IMR-90 (cell line): ENCODE measurements at regions not wholly inside any gene's neighbourhood (a gene's known extent, or its start where the extent isn't known, plus 50 kb on each side); places are given as distances from the start of the nearest gene placed in this dataset.

ENCODE experiments used
- ATAC-seq: fragments of 200-7000 bp; cut with Tn5 transposase; 2 replicates; pipeline ENCODE4 v1.9.1; 2020; ENCODE audit warnings: low read depth, mild to moderate bottlenecking, moderate library complexity
- BruUV-seq: library from RNA; stranded (reverse); fragments of 400-500 nt; replicated peaks from 2 replicates; lab custom pipeline; 2021; lab: Mats Ljungman, UMichigan
- CTCF ChIA-PET: fragments of 300-600 bp; formaldehyde crosslinking; extraction: SDS; loops from one replicate; lab custom pipeline; 2021; ENCODE audit warnings: antibody characterized with exemption; lab: Yijun Ruan, JAX
- POLR2A ChIA-PET: fragments of 300-600 bp; sonication (Branson Sonifier 250); formaldehyde crosslinking; loops from one replicate; lab custom pipeline; 2022; ENCODE audit warnings: antibody characterized with exemption; ENCODE audit not compliant: unreplicated experiment; lab: Charles Lee
- DNase-seq: peaks from one replicate; pipeline ENCODE4 v3.0.0; 2013
- H2AFZ ChIP-seq: replicated peaks from 2 replicates; pipeline ENCODE3; 2013; ENCODE audit warnings: low read length, mild to moderate bottlenecking; ENCODE audit not compliant: poor library complexity
- H2AK5ac ChIP-seq: 2 replicates; pipeline ENCODE4 v1.6.1; 2013; ENCODE audit warnings: low read depth, low read length, inconsistent platforms
- H2AK9ac ChIP-seq: replicated peaks from 2 replicates; pipeline ENCODE3; 2013; ENCODE audit warnings: mild to moderate bottlenecking, low read depth, low read length, moderate library complexity; ENCODE audit not compliant: poor library complexity
- H2BK120ac ChIP-seq: 2 replicates; pipeline ENCODE4 v1.6.1; 2013; ENCODE audit warnings: low read depth, low read length, inconsistent platforms
- H2BK15ac ChIP-seq: 3 replicates; pipeline ENCODE4 v1.6.1; 2013; ENCODE audit warnings: low read depth, low read length, inconsistent platforms
- H2BK20ac ChIP-seq: 2 replicates; pipeline ENCODE4 v1.6.1; 2013; ENCODE audit warnings: low read depth, mild to moderate bottlenecking, inconsistent platforms, low read length, moderate library complexity
- H2BK5ac ChIP-seq: 2 replicates; pipeline ENCODE4 v1.6.1; 2013; ENCODE audit warnings: mild to moderate bottlenecking, low read depth, low read length, inconsistent platforms; ENCODE audit not compliant: poor library complexity, severe bottlenecking
- H3K14ac ChIP-seq: replicated peaks from 2 replicates; pipeline ENCODE4 v1.6.1; 2013; ENCODE audit warnings: low read depth, low read length, inconsistent platforms
- H3K18ac ChIP-seq: 2 replicates; pipeline ENCODE4 v1.6.1; 2013; ENCODE audit warnings: low read depth, low read length, control low read depth
- H3K23ac ChIP-seq: 2 replicates; pipeline ENCODE4 v1.6.1; 2013; ENCODE audit warnings: low read depth, low read length, inconsistent platforms
- H3K27ac ChIP-seq: 2 replicates; pipeline ENCODE4 v1.5.1; 2013; ENCODE audit warnings: mild to moderate bottlenecking, control low read depth, low read length; ENCODE audit not compliant: insufficient read depth
- H3K27me3 ChIP-seq: 2 replicates; pipeline ENCODE4 v1.6.1; 2013; ENCODE audit warnings: low read length; ENCODE audit not compliant: control insufficient read depth, insufficient read depth
- H3K36me3 ChIP-seq: 2 replicates; pipeline ENCODE4 v1.6.1; 2013; ENCODE audit warnings: low read length, mixed read lengths; ENCODE audit not compliant: control insufficient read depth, insufficient read depth
- H3K4ac ChIP-seq: 2 replicates; pipeline ENCODE4 v1.6.1; 2013; ENCODE audit warnings: low read depth, low read length, inconsistent platforms
- H3K4me1 ChIP-seq: 2 replicates; pipeline ENCODE4 v1.6.1; 2013; ENCODE audit warnings: low read length, mixed read lengths; ENCODE audit not compliant: control insufficient read depth, insufficient read depth
- H3K4me2 ChIP-seq: 2 replicates; pipeline ENCODE4 v1.6.1; 2013; ENCODE audit warnings: low read depth, mild to moderate bottlenecking, control low read depth, low read length, moderate library complexity
- H3K4me3 ChIP-seq: 2 replicates; pipeline ENCODE4 v1.5.1; 2013; ENCODE audit warnings: low read depth, mild to moderate bottlenecking, control low read depth, low read length, moderate library complexity; ENCODE audit not compliant: insufficient read depth
- H3K56ac ChIP-seq: 2 replicates; pipeline ENCODE4 v1.6.1; 2013; ENCODE audit warnings: low read length, inconsistent platforms; ENCODE audit not compliant: insufficient read depth; ENCODE audit errors: extremely low read depth
- H3K79me1 ChIP-seq, 2 experiments: 2 replicates each; pipeline ENCODE4 v1.6.1; 2013; ENCODE audit warnings: low read length in 2 of 2, inconsistent platforms in 1 of 2, low read depth in 1 of 2
- H3K9ac ChIP-seq: 2 replicates; pipeline ENCODE4 v1.6.1; 2013; ENCODE audit warnings: low read depth, low read length, control low read depth
- H3K9me1 ChIP-seq: 2 replicates; pipeline ENCODE4 v1.6.1; 2013; ENCODE audit warnings: low read length, inconsistent platforms; ENCODE audit not compliant: insufficient read depth
- H3K9me3 ChIP-seq: 2 replicates; pipeline ENCODE4 v1.6.1; 2013; ENCODE audit warnings: low read length; ENCODE audit not compliant: control insufficient read depth, insufficient read depth
- H4K20me1 ChIP-seq: 2 replicates; pipeline ENCODE4 v1.6.1; 2013; ENCODE audit warnings: low read length, inconsistent platforms; ENCODE audit not compliant: insufficient read depth
- H4K5ac ChIP-seq: 2 replicates; pipeline ENCODE4 v1.6.1; 2013; ENCODE audit warnings: mild to moderate bottlenecking, low read depth, low read length, control low read depth
- H4K8ac ChIP-seq, 2 experiments: 2 replicates each; pipeline ENCODE4 v1.6.1; 2013; ENCODE audit warnings: low read depth in 2 of 2, low read length in 2 of 2, control low read depth in 1 of 2, inconsistent platforms in 1 of 2
- H4K91ac ChIP-seq: 2 replicates; pipeline ENCODE4 v1.6.1; 2013; ENCODE audit warnings: low read depth, low read length, inconsistent platforms; ENCODE audit not compliant: insufficient read depth
- BHLHE40 ChIP-seq: fragments of 150-350 bp; IDR thresholded peaks from 2 replicates; pipeline ENCODE4 v1.6.1; 2016; ENCODE audit warnings: mild to moderate bottlenecking, low read depth, low read length
- CEBPB ChIP-seq: IDR thresholded peaks from 2 replicates; pipeline ENCODE4 v1.6.1; 2012; ENCODE audit warnings: low read depth, low read length, improper control_type of control experiment
- CHD1 ChIP-seq: IDR thresholded peaks from 2 replicates; pipeline ENCODE4 v1.6.1; 2012; ENCODE audit warnings: low read depth, low read length, improper control_type of control experiment
- FOS ChIP-seq: fragments of 150-350 bp; IDR thresholded peaks from 2 replicates; pipeline ENCODE4 v1.6.1; 2016; ENCODE audit warnings: low read depth, low read length
- NFE2L2 ChIP-seq: fragments of 150-350 bp; IDR thresholded peaks from 2 replicates; pipeline ENCODE4 v1.6.1; 2016; ENCODE audit warnings: low read depth, mild to moderate bottlenecking, low read length
- POLR2A ChIP-seq: IDR thresholded peaks from 2 replicates; pipeline ENCODE4 v1.6.1; 2012; ENCODE audit warnings: mild to moderate bottlenecking, low read depth, low read length
- RAD21 ChIP-seq: IDR thresholded peaks from 2 replicates; pipeline ENCODE4 v1.6.1; 2012; ENCODE audit warnings: low read length, improper control_type of control experiment
- RCOR1 ChIP-seq: IDR thresholded peaks from 2 replicates; pipeline ENCODE4 v1.6.1; 2012; ENCODE audit warnings: mild to moderate bottlenecking, low read length, improper control_type of control experiment; ENCODE audit not compliant: insufficient replicate concordance
- RFX5 ChIP-seq: IDR thresholded peaks from 2 replicates; pipeline ENCODE4 v1.8.0; 2012; ENCODE audit warnings: low read depth, mild to moderate bottlenecking, low read length, moderate library complexity
- WGBS, 2 experiments: methylation state at CpG; one replicate each; pipeline versions ENCODE4 v1.1.5 to v1.1.7; 2013; ENCODE audit warnings: missing lambda C conversion rate in 2 of 2; ENCODE audit not compliant: insufficient read length in 1 of 2; ENCODE audit errors: extremely low coverage in 2 of 2; 5-methylcytosine and 5-hydroxymethylcytosine counted together
- dilution Hi-C: fragments of 300-500 bp; cut with HindIII; formaldehyde crosslinking; loops from one replicate; pipeline ENCODE4 v1.14.3; 2018; ENCODE audit warnings: low sequenced_read_pairs; ENCODE audit not compliant: unreplicated experiment
- in situ Hi-C: fragments of 300-500 bp; cut with MboI; formaldehyde crosslinking; loops from 3 replicates; pipeline ENCODE4 v1.14.3; 2019; ENCODE audit warnings: low sequenced_read_pairs, inconsistent platforms, mixed read lengths
- intact Hi-C: fragments of 100-400 bp; cut with micrococcal nuclease; formaldehyde crosslinking; loops from 2 replicates; pipeline ENCODE4 v1.10.0; 2022
- TF ChIP-seq, protein P1 (sequence below): conservative IDR thresholded peaks from 2 replicates; pipeline ENCODE4 v1.5.1; 2012; ENCODE audit warnings: mild to moderate bottlenecking, low read depth, low read length, improper control_type of control experiment
- TF ChIP-seq, protein P2 (sequence below): fragments of 150-350 bp; IDR thresholded peaks from 2 replicates; pipeline ENCODE4 v1.6.1; 2016; ENCODE audit warnings: low read depth, mild to moderate bottlenecking, low read length, moderate library complexity, borderline replicate concordance

DNA sequence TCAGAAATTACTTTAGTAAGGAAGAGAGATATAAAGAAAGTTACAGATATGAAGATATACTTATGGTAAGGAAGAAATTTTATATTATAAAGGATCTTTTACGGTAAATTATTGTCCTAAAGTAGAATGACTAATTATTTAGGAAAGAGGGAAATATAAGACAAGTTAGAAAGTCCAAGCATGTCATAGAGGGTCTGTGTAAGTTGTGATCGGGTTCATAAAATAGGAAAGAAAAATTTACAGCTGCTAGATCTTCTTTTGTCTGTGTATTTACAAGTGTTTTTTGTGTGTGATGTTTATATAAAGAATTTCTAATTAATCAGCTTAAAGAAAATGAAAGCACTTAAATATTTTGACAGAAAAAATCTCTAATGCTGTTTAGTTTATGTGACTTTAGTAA, 1054.9 kb upstream of the DIAPH2 start:
- no peak for ATAC-seq
- H3K56ac ChIP-seq, result no peak overlapping the region

More for the DNA sequence above, 1054.9 kb upstream of the DIAPH2 start:
- Histone ChIP-seq H2BK20ac (no peak overlapping the region), H3K4ac (no peak overlapping the region), H4K8ac (no peak overlapping the region), H2AFZ (no peak overlapping the region), H4K20me1 (no peaks in the 10 kb centered on the region), H3K4me1 (no peaks in the 10 kb centered on the region), H3K4me3 (no peak overlapping the region), H3K9me1 (no peaks in the 10 kb centered on the region), H3K9ac (no peak overlapping the region), H3K4me2 (no peak overlapping the region), H2BK5ac (no peak overlapping the region), H3K14ac (no peak overlapping the region), H3K27ac (no peak overlapping the region), H3K27me3 (no peaks in the 10 kb centered on the region), H3K18ac (no peak overlapping the region), H3K9me3 (peaks cover 5% of the 10 kb centered on the region), H2AK5ac (no peak overlapping the region), H3K23ac (no peak overlapping the region), H2BK120ac (no peak overlapping the region), H3K79me1 (no peaks in the 10 kb centered on the region), H2BK15ac (no peak overlapping the region), H4K5ac (no peak overlapping the region), H3K36me3 (no peaks in the 10 kb centered on the region), H4K91ac (no peak overlapping the region), H2AK9ac (no peak overlapping the region)
- intact Hi-C loops, result no loop called here
- in situ Hi-C loops, result no loop called here
- TF ChIP-seq POLR2A, result no peak
- TF ChIP-seq, protein P1, sequence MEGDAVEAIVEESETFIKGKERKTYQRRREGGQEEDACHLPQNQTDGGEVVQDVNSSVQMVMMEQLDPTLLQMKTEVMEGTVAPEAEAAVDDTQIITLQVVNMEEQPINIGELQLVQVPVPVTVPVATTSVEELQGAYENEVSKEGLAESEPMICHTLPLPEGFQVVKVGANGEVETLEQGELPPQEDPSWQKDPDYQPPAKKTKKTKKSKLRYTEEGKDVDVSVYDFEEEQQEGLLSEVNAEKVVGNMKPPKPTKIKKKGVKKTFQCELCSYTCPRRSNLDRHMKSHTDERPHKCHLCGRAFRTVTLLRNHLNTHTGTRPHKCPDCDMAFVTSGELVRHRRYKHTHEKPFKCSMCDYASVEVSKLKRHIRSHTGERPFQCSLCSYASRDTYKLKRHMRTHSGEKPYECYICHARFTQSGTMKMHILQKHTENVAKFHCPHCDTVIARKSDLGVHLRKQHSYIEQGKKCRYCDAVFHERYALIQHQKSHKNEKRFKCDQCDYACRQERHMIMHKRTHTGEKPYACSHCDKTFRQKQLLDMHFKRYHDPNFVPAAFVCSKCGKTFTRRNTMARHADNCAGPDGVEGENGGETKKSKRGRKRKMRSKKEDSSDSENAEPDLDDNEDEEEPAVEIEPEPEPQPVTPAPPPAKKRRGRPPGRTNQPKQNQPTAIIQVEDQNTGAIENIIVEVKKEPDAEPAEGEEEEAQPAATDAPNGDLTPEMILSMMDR, result no peak
- no peak for TF ChIP-seq FOS
- no peak for TF ChIP-seq CEBPB
- no peak for TF ChIP-seq RCOR1
- TF ChIP-seq RFX5, result no peak
- no peak for TF ChIP-seq RAD21
- TF ChIP-seq CHD1, result no peak
- TF ChIP-seq NFE2L2, result no peak
- TF ChIP-seq, protein P2, sequence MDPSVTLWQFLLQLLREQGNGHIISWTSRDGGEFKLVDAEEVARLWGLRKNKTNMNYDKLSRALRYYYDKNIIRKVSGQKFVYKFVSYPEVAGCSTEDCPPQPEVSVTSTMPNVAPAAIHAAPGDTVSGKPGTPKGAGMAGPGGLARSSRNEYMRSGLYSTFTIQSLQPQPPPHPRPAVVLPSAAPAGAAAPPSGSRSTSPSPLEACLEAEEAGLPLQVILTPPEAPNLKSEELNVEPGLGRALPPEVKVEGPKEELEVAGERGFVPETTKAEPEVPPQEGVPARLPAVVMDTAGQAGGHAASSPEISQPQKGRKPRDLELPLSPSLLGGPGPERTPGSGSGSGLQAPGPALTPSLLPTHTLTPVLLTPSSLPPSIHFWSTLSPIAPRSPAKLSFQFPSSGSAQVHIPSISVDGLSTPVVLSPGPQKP, result no peak
- no peak for TF ChIP-seq BHLHE40
- no CpG with 5 or more reads among the region's 2 CpGs for WGBS, 2 experiments
- DNase-seq, result no peak
- BruUV-seq, result no TSS peak
- ChIA-PET POLR2A (no interaction called here), CTCF (no interaction called here)
- dilution Hi-C loops, result no loop called here
